ENCODE measurements at regions not wholly inside any gene's neighbourhood (a gene's known extent, or its start where the extent isn't known, plus 50 kb on each side); places are given as distances from the start of the nearest gene placed in this dataset.

DNA sequence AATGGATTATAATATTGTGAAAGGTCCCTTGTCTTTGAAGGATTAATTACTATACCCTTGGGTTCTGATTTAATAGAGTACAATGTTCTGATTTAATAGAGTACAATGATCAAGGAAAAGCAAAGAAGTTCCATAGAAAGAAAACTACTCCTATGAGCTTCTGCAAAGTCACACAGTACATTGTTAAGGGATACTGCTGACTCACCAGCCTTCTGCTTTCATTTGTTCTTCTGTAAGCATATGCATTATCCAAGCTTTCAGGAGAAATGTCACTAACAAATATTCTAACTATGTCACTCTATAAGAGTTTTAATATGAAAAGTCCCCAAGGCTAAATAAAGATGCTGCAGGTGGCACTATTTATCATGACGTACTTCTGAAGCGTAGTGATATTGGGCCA is 396.7 kb downstream of the RFC3 start:
- no peak overlapping the region for H3K18ac ChIP-seq (ENCODE audit: insufficient read length, low read depth, low read length)
- no peak overlapping the region for H2BK5ac ChIP-seq (ENCODE audit: insufficient read length, low read length)
- no peaks in the 10 kb centered on the region for H4K20me1 ChIP-seq (ENCODE audit: control insufficient read depth, insufficient read depth, insufficient read length)
- no peak overlapping the region for H2AFZ ChIP-seq (ENCODE audit: low read length)
- no peak for DNase-seq
- H2BK15ac ChIP-seq (ENCODE audit: low read depth, low read length), result no peak overlapping the region
- no peak overlapping the region for H2BK12ac ChIP-seq (ENCODE audit: insufficient read length, low read depth, low read length)
- no peak overlapping the region for H4K5ac ChIP-seq (ENCODE audit: insufficient read length, low read depth, low read length)
- H3K23me2 ChIP-seq (ENCODE audit: insufficient read length, low read depth, low read length, poor library complexity, severe bottlenecking), result no peaks in the 10 kb centered on the region
- Mint-ChIP-seq H3K4me1 (0 out of 4 replicates have a peak, but pooled peaks cover 0 to 2% of the 10 kb centered on the region in 2 experiments), H3K36me3 (ENCODE audit: insufficient read depth in 1 of 3, low read depth in 3 of 3) (no peaks in the 10 kb centered on the region), H3K27me3 (ENCODE audit: low read depth) (no peaks in the 10 kb centered on the region), H3K4me3 (no peak overlapping the region), H3K27ac (no peak overlapping the region), H3K9me3 (no peaks in the 10 kb centered on the region)
- no peak overlapping the region for H3K4me2 ChIP-seq (ENCODE audit: insufficient read depth, insufficient read length, low read length)
- no peaks in the 10 kb centered on the region for H3K4me1 ChIP-seq (ENCODE audit: insufficient read depth, low read length)
- TF ChIP-seq, protein P1, sequence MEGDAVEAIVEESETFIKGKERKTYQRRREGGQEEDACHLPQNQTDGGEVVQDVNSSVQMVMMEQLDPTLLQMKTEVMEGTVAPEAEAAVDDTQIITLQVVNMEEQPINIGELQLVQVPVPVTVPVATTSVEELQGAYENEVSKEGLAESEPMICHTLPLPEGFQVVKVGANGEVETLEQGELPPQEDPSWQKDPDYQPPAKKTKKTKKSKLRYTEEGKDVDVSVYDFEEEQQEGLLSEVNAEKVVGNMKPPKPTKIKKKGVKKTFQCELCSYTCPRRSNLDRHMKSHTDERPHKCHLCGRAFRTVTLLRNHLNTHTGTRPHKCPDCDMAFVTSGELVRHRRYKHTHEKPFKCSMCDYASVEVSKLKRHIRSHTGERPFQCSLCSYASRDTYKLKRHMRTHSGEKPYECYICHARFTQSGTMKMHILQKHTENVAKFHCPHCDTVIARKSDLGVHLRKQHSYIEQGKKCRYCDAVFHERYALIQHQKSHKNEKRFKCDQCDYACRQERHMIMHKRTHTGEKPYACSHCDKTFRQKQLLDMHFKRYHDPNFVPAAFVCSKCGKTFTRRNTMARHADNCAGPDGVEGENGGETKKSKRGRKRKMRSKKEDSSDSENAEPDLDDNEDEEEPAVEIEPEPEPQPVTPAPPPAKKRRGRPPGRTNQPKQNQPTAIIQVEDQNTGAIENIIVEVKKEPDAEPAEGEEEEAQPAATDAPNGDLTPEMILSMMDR (conservative IDR thresholded peaks at IDR 0.05), result no peak
- H3K4ac ChIP-seq (ENCODE audit: low read depth, low read length), result no peak overlapping the region
- no peak overlapping the region for H3K9ac ChIP-seq (ENCODE audit: extremely low read depth, insufficient read length, low read length)
- no peak overlapping the region for H3K56ac ChIP-seq (ENCODE audit: insufficient read length, low read depth, low read length)
- no CpG with 5 or more reads among the region's 2 CpGs for whole genome bisulfite sequencing (ENCODE audit: extremely low coverage, insufficient read length, low lambda C conversion rate)
- no peak overlapping the region for H3K27ac ChIP-seq (ENCODE audit: insufficient read length, low read depth, low read length)
- H4K8ac ChIP-seq (replicated peaks; ENCODE audit: insufficient read length, low read depth, low read length), result no peak overlapping the region
- H2BK120ac ChIP-seq (ENCODE audit: low read depth, low read length, poor library complexity, severe bottlenecking), result no peak overlapping the region
- H3T11ph ChIP-seq (ENCODE audit: low read length), result no peak overlapping the region
- no peak overlapping the region for H3K14ac ChIP-seq (ENCODE audit: insufficient read depth, low read length)
- no peaks in the 10 kb centered on the region for H3K27me3 ChIP-seq (ENCODE audit: insufficient read depth, low read length)
- H2AK5ac ChIP-seq (ENCODE audit: insufficient read length, low read length), result no peak overlapping the region
- H4K91ac ChIP-seq (ENCODE audit: insufficient read length, low read depth, low read length), result no peak overlapping the region
- H3K23ac ChIP-seq (ENCODE audit: insufficient read length, low read depth, low read length), result no peak overlapping the region
- H2BK20ac ChIP-seq (ENCODE audit: low read depth, low read length, poor library complexity, severe bottlenecking), result no peak overlapping the region
- no peaks in the 10 kb centered on the region for H3K79me1 ChIP-seq (ENCODE audit: insufficient read depth, low read depth, low read length, poor library complexity, severe bottlenecking)
- no peaks in the 10 kb centered on the region for H3K79me2 ChIP-seq (ENCODE audit: insufficient read depth, low read length)
- no peaks in the 10 kb centered on the region for H3K9me3 ChIP-seq (ENCODE audit: control insufficient read depth, low read depth, low read length)

Data from H9 (cell line).